Vagina (tissue), 2 donors: ENCODE measurements at regions not wholly inside any gene's neighbourhood (a gene's known extent, or its start where the extent isn't known, plus 50 kb on each side); places are given as distances from the start of the nearest gene placed in this dataset.

Experiments
- DNase-seq, 2 donors: peaks; one replicate each; pipeline ENCODE4 v3.0.0-alpha.2; 2017; ENCODE audit errors: extremely low spot score in 2 of 2
- H3K27ac ChIP-seq: fragments of 200-600 bp; sonication (generic); one replicate; pipeline ENCODE4 v1.5.1; 2019
- H3K27me3 ChIP-seq: fragments of 200-600 bp; sonication (generic); one replicate; pipeline ENCODE4 v1.5.1; 2019
- H3K36me3 ChIP-seq, 2 donors: fragments of 200-600 bp; sonication (generic); one replicate each; pipeline ENCODE4 v1.5.1; 2017 to 2019
- H3K4me1 ChIP-seq: fragments of 200-600 bp; sonication (generic); one replicate; pipeline ENCODE4 v1.5.1; 2019
- H3K4me3 ChIP-seq, 2 donors: fragments of 200-600 bp; sonication (generic); 1 replicate in 1 of 2; 2 replicates in 1 of 2; pipeline ENCODE4 v1.5.1; 2016 to 2019
- H3K9me3 ChIP-seq: fragments of 200-600 bp; sonication (generic); one replicate; pipeline ENCODE4 v1.5.1; 2019
- POLR2A ChIP-seq, 2 donors: fragments of 450-650 bp; IDR thresholded peaks; one replicate each; pipeline ENCODE4 v1.6.1; 2017; ENCODE audit warnings: antibody characterized with exemption in 2 of 2, mild to moderate bottlenecking in 2 of 2, moderate library complexity in 2 of 2
- POLR2AphosphoS5 ChIP-seq, 2 donors: sonication (generic); formaldehyde crosslinking; IDR thresholded peaks; one replicate each; pipeline ENCODE4 v1.9.0; 2017; ENCODE audit warnings: antibody characterized with exemption in 2 of 2, mild to moderate bottlenecking in 2 of 2, low read depth in 1 of 2; ENCODE audit not compliant: insufficient read depth in 1 of 2
- intact Hi-C: fragments of 100-400 bp; cut with DNase I; formaldehyde crosslinking; loops from one replicate; pipeline ENCODE4 v1.15.1; 2023
- TF ChIP-seq, protein P1 (sequence below), 3 experiments: fragments of 450-650 bp in 2 of 3; fragments of 200-600 bp in 1 of 3; sonication (generic) in 1 of 3; IDR thresholded peaks; one replicate each; pipeline ENCODE4 v1.5.1; 2017 to 2019; ENCODE audit warnings: antibody characterized with exemption in 3 of 3, mild to moderate bottlenecking in 2 of 3, moderate library complexity in 2 of 3

DNA sequence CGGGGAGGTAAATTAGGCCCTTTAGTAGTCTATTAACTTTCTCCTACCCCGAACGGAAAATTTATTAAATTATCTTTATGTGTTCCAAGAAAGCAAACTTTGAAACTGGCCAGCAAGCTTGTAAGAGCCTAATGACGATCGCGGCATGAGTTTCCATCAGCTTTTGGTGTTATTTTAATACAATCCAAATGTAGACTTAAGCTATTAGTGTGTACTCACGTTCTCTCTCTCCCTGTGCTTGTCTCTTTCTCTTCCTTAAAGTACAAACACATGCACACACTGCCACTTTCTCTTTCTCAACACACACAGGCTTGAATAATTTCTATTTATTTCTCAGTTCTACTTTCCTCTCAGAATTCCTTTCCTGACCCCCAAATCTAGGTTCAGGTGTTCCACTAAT is 108.8 kb upstream of the MME start:
- Histone ChIP-seq H3K27me3 (no peaks in the 10 kb centered on the region), H3K36me3 (no peaks in the 10 kb centered on the region), H3K4me3 (no peak overlapping the region), H3K4me1 (peaks cover 8% of the 10 kb centered on the region), H3K9me3 (no peaks in the 10 kb centered on the region), H3K27ac (peak overlapping the region; percentile 17)
- no peak for DNase-seq
- TF ChIP-seq POLR2A (IDR thresholded peaks at IDR 0.05) = no peak
- TF ChIP-seq, protein P1, sequence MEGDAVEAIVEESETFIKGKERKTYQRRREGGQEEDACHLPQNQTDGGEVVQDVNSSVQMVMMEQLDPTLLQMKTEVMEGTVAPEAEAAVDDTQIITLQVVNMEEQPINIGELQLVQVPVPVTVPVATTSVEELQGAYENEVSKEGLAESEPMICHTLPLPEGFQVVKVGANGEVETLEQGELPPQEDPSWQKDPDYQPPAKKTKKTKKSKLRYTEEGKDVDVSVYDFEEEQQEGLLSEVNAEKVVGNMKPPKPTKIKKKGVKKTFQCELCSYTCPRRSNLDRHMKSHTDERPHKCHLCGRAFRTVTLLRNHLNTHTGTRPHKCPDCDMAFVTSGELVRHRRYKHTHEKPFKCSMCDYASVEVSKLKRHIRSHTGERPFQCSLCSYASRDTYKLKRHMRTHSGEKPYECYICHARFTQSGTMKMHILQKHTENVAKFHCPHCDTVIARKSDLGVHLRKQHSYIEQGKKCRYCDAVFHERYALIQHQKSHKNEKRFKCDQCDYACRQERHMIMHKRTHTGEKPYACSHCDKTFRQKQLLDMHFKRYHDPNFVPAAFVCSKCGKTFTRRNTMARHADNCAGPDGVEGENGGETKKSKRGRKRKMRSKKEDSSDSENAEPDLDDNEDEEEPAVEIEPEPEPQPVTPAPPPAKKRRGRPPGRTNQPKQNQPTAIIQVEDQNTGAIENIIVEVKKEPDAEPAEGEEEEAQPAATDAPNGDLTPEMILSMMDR (IDR thresholded peaks at IDR 0.05) = no peak
- TF ChIP-seq POLR2AphosphoS5 (IDR thresholded peaks at IDR 0.05; ENCODE audit: insufficient read depth in 1 of 2, low read depth in 1 of 2) = no peak
- intact Hi-C loops = no loop called here

GRCh38 chr3:154970797-154971196 is 109.3 kb upstream of the MME start:
- Histone ChIP-seq H3K9me3 (no peaks in the 10 kb centered on the region), H3K27ac (peak overlapping the region; percentile 17), H3K4me3 (no peak overlapping the region), H3K4me1 (peaks cover 8% of the 10 kb centered on the region), H3K36me3 (no peaks in the 10 kb centered on the region), H3K27me3 (no peaks in the 10 kb centered on the region)
- TF ChIP-seq, protein P1 (IDR thresholded peaks at IDR 0.05) = no peak
- TF ChIP-seq POLR2AphosphoS5 (IDR thresholded peaks at IDR 0.05; ENCODE audit: insufficient read depth in 1 of 2, low read depth in 1 of 2) (no peak), POLR2A (IDR thresholded peaks at IDR 0.05) (no peak)
- intact Hi-C loops = no loop called here
- DNase-seq = no peak

- Histone ChIP-seq H3K4me1 (peaks cover 8% of the 10 kb centered on the region), H3K4me3 (no peak overlapping the region), H3K9me3 (no peaks in the 10 kb centered on the region), H3K36me3 (no peaks in the 10 kb centered on the region), H3K27me3 (no peaks in the 10 kb centered on the region), H3K27ac (no peak overlapping the region)
- TF ChIP-seq, protein P1 (IDR thresholded peaks at IDR 0.05) = no peak
- no peak for TF ChIP-seq POLR2AphosphoS5 (IDR thresholded peaks at IDR 0.05; ENCODE audit: insufficient read depth in 1 of 2, low read depth in 1 of 2)
- TF ChIP-seq POLR2A (IDR thresholded peaks at IDR 0.05) = no peak
- no peak for DNase-seq
- intact Hi-C loops = no loop called here
These were observed 110.8 kb upstream of the MME start for GRCh38 chr3:154969366-154969765.

DNA sequence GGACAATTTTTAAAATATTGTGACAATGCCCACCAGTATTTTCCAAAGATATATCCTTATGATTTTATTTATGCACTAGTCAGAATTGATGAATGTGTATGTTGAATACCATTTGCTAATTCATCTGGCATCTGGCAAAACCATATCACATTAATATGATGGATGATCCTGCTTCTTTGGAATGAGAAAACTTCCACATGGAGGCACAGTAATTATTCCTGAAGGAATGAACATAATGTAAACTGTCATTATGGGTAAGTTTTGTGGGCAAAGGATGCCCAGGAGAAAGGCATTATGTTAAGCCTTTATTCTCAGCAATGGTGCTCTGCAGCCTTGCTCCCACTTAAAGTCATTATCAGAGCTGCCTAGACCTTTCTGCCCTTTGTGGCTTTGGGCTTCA is 113.0 kb upstream of the MME start:
- no peaks in the 10 kb centered on the region for H3K27me3 ChIP-seq
- intact Hi-C loops = no loop called here
- no peaks in the 10 kb centered on the region for H3K36me3 ChIP-seq
- DNase-seq = no peak
- TF ChIP-seq, protein P1 (IDR thresholded peaks at IDR 0.05) = no peak
- no peak for TF ChIP-seq POLR2A (IDR thresholded peaks at IDR 0.05)
- TF ChIP-seq POLR2AphosphoS5 (IDR thresholded peaks at IDR 0.05; ENCODE audit: insufficient read depth in 1 of 2, low read depth in 1 of 2) = no peak
- H3K4me1 ChIP-seq = peaks cover 8% of the 10 kb centered on the region
- H3K4me3 ChIP-seq = no peak overlapping the region
- no peak overlapping the region for H3K27ac ChIP-seq
- H3K9me3 ChIP-seq = no peaks in the 10 kb centered on the region

- H3K36me3 ChIP-seq = no peaks in the 10 kb centered on the region
- no peaks in the 10 kb centered on the region for H3K9me3 ChIP-seq
- H3K27ac ChIP-seq = no peak overlapping the region
- TF ChIP-seq POLR2A (IDR thresholded peaks at IDR 0.05) (no peak), POLR2AphosphoS5 (IDR thresholded peaks at IDR 0.05; ENCODE audit: insufficient read depth in 1 of 2, low read depth in 1 of 2) (no peak)
- TF ChIP-seq, protein P1 (IDR thresholded peaks at IDR 0.05) = no peak
- no peaks in the 10 kb centered on the region for H3K4me1 ChIP-seq
- no peak for DNase-seq
- intact Hi-C loops = no loop called here
- H3K4me3 ChIP-seq = no peak overlapping the region
- no peaks in the 10 kb centered on the region for H3K27me3 ChIP-seq
These were observed 123.3 kb upstream of the MME start for GRCh38 chr3:154956815-154957214.
